ENCODE measurements at regions not wholly inside any gene's neighbourhood (a gene's known extent, or its start where the extent isn't known, plus 50 kb on each side); places are given as distances from the start of the nearest gene placed in this dataset.

- no peaks in the 10 kb centered on the region for H3K36me3 ChIP-seq
- TF ChIP-seq, protein P1, sequence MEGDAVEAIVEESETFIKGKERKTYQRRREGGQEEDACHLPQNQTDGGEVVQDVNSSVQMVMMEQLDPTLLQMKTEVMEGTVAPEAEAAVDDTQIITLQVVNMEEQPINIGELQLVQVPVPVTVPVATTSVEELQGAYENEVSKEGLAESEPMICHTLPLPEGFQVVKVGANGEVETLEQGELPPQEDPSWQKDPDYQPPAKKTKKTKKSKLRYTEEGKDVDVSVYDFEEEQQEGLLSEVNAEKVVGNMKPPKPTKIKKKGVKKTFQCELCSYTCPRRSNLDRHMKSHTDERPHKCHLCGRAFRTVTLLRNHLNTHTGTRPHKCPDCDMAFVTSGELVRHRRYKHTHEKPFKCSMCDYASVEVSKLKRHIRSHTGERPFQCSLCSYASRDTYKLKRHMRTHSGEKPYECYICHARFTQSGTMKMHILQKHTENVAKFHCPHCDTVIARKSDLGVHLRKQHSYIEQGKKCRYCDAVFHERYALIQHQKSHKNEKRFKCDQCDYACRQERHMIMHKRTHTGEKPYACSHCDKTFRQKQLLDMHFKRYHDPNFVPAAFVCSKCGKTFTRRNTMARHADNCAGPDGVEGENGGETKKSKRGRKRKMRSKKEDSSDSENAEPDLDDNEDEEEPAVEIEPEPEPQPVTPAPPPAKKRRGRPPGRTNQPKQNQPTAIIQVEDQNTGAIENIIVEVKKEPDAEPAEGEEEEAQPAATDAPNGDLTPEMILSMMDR (IDR thresholded peaks at IDR 0.05), result no peak
- DNase-seq (ENCODE audit: low spot score), result no peak
- peaks cover 0 to 41% of the 10 kb centered on the region in 2 donors for H3K4me1 ChIP-seq
- H3K27me3 ChIP-seq, result no peaks in the 10 kb centered on the region
- H3K4me3 ChIP-seq, result no peak overlapping the region
- no peak overlapping the region for H3K27ac ChIP-seq
- no peaks in the 10 kb centered on the region for H3K9me3 ChIP-seq
Observed at GRCh38 chr20:23165307-23165750, 79.2 kb upstream of the CD93 start.

DNA sequence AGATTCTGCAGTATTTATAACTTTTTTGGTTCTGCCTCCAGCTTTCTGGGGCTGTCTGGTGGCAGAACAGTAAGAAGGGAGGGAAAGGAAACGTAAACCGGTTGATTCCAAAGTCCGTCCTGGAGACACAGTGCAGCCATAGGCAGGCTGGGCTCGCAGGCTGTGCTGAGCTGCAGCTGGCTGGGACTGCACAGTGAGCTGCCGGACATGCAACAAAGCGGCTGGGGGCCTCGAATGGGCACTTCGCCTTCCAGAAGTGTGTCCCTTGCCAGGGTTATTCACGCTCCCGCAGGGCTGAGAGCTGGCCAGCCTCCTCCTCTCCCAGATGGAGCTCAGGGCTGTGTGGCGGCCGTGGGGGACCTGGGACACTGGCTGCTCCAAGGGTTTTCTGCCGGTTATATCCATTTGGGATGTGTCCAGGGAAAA is 78.1 kb upstream of the CD93 start:
- Histone ChIP-seq H3K27me3 (no peaks in the 10 kb centered on the region), H3K27ac (no peak overlapping the region), H3K36me3 (no peaks in the 10 kb centered on the region), H3K4me1 (peaks cover 0 to 50% of the 10 kb centered on the region in 2 donors), H3K4me3 (no peak overlapping the region), H3K9me3 (no peaks in the 10 kb centered on the region)
- TF ChIP-seq, protein P1 (IDR thresholded peaks at IDR 0.05), result no peak
- DNase-seq (ENCODE audit: low spot score), result peak; percentile 58

- TF ChIP-seq, protein P1 (IDR thresholded peaks at IDR 0.05), result no peak
- no peaks in the 10 kb centered on the region for H3K9me3 ChIP-seq
- no peak overlapping the region for H3K27ac ChIP-seq
- DNase-seq (ENCODE audit: low spot score), result peak; percentile 48
- H3K4me1 ChIP-seq, result peaks cover 0 to 50% of the 10 kb centered on the region in 2 donors
- H3K4me3 ChIP-seq, result no peak overlapping the region
- H3K36me3 ChIP-seq, result no peaks in the 10 kb centered on the region
- no peaks in the 10 kb centered on the region for H3K27me3 ChIP-seq
Observed at GRCh38 chr20:23163562-23163961, 77.4 kb upstream of the CD93 start.

DNA sequence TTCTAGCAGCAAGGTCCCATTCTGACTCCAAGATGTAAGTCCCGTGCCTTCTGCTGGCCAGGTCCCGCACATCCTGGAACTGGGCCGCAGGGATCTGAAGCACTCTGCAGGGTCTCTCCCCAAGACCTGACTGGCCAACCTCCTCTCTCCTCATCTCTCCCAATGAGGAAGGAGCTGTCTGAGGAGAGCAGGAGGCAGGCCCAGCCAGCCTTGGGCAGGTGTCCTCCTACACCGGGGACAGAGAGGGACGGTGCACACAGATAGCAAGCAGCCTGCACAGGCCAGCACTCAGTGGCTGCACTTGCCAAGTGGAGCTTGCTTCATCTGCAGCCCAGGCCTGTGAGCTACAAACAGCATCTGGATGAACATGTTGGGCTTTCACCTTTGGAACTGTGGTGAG is 76.8 kb upstream of the CD93 start:
- Histone ChIP-seq H3K9me3 (no peaks in the 10 kb centered on the region), H3K27me3 (no peaks in the 10 kb centered on the region), H3K4me3 (no peak overlapping the region), H3K4me1 (peaks cover 0 to 50% of the 10 kb centered on the region in 2 donors), H3K36me3 (no peaks in the 10 kb centered on the region), H3K27ac (peak overlapping the region in 1 of 2 donors; percentile 32)
- TF ChIP-seq, protein P1 (IDR thresholded peaks at IDR 0.05), result no peak
- DNase-seq (ENCODE audit: low spot score), result peak; percentile 56

- peak overlapping the region; percentile 63 to 68 for H3K27ac ChIP-seq
- no peaks in the 10 kb centered on the region for H3K27me3 ChIP-seq
- no peak overlapping the region for H3K4me3 ChIP-seq
- peak; percentile 95 for DNase-seq (ENCODE audit: low spot score)
- peaks cover 0 to 50% of the 10 kb centered on the region in 2 donors for H3K4me1 ChIP-seq
- H3K36me3 ChIP-seq, result no peaks in the 10 kb centered on the region
- TF ChIP-seq, protein P1 (IDR thresholded peaks at IDR 0.05), result no peak
- no peaks in the 10 kb centered on the region for H3K9me3 ChIP-seq
Observed at GRCh38 chr20:23161968-23162696, 76.0 kb upstream of the CD93 start.

All from right atrium auricular region (tissue), 2 donors.